NCI-H1105 treated with DMSO at 0.1 percent for 48 hours (cell line): ENCODE measurements at regions not wholly inside any gene's neighbourhood (a gene's known extent, or its start where the extent isn't known, plus 50 kb on each side); places are given as distances from the start of the nearest gene placed in this dataset.

Experiments used
- DNase-seq: peaks from one replicate; lab custom pipeline; 2025; lab: John Stamatoyannopoulos, UW

DNA sequence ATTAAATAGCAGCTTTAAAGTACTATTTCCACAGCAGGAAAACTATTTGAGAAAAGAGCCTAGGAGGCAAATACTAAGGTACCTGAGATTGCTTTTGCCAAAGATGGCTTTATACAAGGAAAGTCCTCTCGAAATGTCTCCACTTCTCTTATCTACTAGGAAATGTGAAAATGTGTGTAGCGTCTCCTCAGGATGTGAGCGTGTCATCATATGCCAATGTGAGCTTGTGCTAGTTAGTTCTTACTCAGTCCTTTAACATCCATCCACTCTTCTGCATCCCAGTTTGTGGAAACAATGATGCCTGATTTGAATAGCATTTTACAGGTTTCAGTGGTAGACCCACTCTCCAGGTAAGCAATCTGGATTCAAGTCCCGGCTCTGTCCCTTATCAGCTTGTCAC lies 421.0 kb downstream of the DYNC2H1 start:
- no peak for DNase-seq

DNA sequence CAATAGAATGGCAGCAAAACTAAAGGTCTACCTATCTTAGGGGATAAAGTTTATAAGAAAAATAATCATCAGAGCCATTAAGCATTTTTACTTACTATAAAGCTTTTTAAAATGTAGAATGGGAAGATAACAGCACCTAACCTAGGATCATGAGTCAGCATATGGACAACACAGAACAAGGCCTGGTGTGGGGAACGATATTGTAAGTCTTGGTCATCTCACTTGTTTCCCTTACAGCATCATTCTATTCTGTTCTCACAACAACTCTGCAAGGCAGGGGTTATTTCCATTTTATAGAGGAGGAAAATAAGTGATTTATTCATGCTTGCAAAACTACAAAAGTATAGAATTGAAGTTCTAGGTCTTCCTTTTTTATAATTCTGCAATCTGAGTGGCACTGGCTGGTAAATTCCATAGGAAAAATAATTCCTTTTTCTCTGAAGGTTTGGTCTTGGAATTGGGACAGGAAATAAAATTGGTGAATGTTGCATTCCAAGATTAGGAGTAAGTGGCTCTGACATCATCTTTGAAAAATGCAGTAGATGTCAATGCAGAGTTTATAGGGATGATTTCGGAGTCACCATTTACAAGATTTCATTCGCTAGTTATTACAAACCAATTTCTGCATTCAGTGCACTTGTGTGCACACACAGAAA lies 423.0 kb downstream of the DYNC2H1 start:
- DNase-seq: no peak

DNA sequence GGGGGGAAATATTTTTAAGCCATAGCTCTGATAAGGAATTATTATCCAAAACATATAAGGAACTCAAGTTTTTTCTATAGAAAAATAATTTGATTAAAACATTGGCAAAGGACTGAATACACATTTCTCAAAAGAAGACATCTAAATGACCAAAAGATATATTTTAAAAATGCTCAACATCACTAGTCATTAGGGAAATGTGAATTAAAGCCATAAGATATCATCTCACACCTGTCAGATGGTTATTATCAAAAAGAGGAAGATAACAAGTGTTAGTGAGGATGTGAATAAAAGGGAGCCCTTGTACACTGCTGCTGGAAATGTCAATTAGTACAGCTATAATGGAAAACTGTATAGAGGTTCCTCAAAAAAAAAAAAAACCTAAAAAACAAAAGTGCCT lies 425.0 kb downstream of the DYNC2H1 start:
- no peak for DNase-seq

DNA sequence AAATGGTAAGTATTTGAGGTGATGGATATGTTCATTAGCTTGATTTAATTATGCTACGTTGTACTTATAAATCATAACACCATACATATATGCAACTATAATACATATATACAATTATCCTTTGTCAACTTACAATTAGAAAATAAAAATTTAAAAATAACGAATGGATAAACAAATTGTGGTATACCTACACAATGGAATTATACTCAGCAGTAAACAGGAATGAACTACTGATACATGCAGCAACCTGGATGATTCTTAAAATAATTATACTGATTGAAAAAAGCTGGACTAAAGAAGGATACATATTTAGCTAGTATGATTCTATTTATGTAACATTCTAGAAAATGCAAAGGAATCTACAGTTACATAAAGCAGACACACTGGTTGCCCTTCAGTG lies 425.7 kb downstream of the DYNC2H1 start:
- no peak for DNase-seq

DNA sequence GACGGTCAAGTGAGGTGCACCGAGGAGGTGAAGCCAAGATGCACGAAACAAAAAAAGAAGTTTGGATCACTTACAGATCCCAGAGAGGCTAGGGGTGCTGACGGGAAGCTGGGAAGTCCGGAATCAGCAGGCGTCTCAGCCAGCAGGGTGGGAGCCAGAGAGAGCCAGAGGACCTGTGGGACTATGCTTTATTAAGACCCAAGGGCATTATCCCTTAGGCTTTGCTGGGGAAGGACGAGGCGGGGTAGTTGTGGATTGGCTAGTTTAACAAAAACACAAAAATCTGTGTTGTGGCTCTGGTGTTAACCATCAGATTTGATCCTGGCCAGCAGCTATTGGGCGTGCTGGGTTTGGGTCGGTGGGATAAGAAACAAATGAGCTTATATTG lies 427.1 kb downstream of the DYNC2H1 start:
- DNase-seq: no peak

DNA sequence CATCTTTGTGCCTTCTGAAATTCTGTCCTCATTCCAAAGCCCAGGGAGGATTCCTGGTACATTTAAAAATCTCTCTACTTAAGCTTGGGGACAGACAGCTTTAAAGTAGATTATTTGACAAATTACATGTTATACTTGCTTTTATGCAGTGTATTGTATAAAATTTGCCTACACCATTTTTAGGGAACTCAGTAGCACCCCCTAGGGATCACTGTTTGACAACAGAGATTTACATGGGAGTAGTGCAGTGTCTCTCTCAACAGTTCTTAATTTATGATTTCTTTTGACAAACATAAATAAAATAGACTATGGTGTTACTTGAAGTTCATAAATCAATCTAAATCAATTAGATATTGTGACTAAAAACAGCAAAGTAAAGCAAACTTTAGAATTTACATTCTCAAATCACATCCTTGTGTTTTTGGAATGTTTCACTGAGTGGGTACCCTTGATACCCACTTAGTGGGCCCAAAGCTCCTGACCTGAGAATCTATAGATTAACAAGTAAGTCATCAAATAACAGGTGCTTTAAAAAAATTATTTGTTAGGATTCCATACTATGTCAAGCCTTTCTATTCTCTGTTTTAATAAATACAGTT lies 428.8 kb downstream of the DYNC2H1 start:
- no peak for DNase-seq

DNA sequence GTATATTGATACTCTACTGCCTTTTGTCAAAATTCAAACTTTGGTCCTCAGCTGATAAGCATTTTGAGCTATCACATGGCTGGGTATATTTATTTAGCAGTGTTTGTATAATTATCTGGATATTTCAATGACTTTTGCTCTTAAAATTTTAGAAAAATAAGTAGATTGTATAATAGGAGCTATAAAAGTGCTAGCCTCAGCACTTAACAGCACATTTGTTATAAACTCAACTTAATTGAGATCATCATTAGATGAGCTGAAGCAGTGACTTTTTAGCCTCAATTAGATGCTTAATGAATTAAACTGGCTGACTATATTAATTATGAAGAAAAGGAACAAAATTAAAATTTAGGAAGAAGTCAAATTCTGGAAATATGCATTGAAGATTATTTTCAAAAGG lies 429.9 kb downstream of the DYNC2H1 start:
- no peak for DNase-seq

DNA sequence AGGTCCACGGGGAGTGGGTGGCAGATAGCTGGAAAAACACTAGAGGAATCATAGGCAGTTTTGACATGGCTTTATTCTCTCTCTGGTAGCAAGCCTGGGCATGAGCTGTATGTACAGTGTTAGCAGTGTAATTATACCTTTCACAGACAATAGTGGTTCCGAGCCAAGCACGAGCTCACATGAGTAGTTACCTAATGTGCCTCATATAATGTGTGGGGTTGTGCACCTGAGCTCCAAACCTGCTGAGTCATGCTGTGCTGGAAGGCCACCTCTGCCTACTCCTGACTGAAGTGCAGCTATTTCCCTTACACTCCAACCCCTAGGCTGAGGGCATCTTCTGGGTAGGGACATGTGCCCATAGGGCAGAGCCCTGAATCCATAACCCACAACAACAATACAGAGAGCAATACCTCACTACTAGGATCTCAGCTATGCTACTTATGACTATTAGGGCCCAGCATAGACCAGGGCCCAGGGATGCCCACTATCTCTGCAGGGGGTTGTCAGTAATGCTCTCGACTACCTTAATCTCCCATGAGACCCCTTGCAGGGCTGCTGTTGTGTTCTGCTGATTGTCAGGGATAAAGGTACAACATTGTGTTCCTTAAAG lies 432.1 kb downstream of the DYNC2H1 start:
- peak; percentile 50 for DNase-seq

DNA sequence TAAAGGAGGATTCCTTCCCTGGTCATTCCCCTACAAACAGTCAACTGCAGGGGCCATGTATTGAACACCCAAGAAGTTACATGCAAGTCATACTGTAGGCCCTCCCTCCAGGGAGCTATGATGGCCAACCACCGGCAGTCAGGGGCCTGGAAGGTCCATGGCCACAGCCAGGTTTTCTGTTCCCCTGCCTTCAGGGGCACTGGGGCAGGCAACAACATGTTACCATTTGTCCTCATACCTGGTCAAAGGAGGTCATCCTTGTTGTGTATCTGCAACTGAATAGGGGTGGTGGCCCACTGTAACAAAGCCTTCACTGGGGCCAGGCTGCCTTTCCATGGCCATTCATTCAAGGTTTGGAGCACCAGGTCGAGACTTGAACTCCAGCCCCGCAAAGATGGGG lies 433.6 kb downstream of the DYNC2H1 start:
- DNase-seq: no peak

DNA sequence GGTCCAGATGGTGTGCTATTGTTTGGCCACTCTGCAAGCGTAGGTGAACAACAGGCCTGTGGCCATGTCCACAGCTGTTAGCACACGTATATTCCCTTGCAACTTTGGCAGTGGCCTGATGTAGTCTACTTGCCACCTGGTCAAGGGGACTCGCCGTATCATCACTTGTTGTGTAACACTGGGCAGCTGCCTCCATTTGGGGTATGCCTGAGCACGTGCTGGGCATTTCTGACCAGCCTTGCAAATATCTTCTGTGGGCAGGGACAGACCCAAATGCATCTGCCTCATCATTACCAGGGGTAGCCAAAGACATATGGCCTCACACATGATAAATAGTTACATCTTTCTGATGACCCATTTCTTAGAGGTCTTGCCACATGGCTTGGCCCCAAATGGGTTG lies 434.2 kb downstream of the DYNC2H1 start:
- DNase-seq: no peak

DNA sequence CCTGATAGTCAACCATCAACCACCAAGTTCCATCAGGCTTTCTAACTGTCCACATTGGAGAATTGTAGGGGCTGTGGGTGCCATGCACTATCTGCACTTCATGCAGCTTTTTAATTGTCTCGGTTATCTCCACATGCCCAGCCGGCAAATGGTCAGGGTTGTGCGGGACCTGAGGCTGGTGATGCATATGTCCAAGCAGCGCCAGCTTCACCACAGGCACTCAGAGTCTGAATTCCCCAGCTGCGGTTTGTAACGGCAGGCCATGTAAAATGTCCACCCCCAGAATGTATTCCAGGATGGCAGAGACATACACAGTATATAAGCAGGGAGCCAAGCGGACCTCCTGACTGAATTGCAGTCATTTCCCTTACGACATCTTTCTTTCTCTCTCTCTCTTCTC lies 435.6 kb downstream of the DYNC2H1 start:
- DNase-seq: no peak

DNA sequence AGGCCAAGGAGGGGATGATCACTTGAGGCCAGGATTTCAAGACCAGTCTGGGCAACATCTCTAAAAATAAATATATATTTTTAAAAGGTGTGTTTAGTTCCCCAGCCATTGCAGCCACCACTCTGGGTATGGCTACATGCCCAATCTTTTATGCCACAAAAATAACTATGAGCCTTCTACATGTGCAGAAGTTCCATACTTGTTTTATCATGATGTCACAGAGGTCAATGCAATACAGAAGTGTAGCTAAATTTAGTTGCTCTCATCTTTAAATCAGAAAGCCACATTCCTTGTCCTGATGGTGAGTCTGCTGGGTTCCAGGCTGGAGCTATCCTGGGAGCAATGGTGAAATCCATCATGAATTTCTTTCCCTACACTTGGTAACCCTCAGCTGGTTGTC lies 436.3 kb downstream of the DYNC2H1 start:
- DNase-seq: no peak

DNA sequence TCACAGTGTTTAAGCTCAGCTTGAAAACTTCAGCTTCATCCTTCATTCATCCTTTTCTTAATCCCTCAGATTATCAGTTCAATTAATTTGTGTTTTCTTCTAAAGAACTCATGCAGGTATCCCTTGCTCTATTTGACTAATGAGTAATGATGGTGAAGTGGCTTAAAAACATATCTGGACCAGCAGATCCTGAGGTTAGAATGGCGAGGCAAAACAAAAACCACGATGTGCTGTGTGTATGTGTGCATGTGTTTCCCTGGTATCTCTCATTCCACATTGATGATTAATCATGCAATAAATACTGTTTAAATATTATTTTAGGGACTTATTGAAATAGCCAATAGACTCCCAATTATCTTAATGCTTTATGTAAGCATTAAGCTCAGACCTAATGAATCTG lies 437.0 kb downstream of the DYNC2H1 start:
- DNase-seq: peak; percentile 59

DNA sequence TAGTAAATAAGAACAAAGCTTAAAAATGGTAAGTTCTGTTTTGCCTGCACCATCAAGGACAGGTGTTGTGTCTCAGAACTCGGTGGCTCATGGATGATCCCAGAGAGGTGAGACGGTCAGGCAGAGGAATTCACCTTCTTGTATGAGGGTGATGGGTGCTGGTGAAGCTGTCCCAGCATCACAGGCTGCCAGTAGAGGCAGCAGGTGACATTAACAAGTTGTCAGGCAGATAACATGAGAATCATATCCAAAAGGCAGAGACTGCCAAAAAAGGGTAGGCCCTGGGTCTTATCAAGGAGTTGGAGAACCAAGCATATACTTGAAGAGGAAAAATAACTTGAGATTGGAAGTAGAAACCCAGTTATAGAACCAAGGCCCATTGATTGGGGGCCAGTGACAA lies 437.8 kb downstream of the DYNC2H1 start:
- no peak for DNase-seq

DNA sequence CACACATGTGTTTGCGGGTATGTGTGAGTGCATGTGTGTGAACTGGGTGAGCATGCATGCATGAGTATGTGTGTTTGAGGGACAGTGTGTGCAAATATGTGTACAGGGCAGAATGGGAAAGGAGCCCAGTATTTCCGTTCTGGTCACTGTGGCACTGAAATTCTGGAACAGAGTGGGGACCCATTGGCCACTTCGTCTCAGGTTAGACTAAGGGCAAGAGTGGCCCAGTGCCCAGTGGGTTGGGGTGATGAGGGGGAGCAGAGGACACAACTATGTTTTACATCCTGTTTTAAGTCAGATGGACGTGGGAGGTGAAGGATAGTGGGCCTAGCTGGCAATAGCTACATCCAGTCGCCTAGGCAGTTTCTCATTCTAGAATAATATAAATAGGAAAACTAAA lies 438.5 kb downstream of the DYNC2H1 start:
- no peak for DNase-seq

DNA sequence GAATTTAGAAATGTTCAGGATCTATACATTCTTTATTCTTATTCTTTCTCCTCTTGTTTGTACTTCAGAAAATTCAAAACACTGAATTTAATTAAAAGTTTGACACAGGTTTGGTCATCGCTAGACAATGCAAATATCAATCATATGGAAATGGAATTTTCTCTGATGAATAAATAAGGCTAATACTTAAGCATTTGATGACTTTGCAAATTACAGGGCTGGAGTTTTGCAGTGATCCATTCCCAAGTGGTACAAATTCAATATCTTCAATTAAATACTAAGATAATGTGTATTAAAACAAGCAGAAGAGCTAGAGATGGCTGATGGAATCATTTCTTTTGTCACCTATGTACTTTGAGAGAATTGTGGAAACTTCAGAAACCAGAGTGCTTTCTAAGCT lies 439.6 kb downstream of the DYNC2H1 start:
- DNase-seq: no peak

DNA sequence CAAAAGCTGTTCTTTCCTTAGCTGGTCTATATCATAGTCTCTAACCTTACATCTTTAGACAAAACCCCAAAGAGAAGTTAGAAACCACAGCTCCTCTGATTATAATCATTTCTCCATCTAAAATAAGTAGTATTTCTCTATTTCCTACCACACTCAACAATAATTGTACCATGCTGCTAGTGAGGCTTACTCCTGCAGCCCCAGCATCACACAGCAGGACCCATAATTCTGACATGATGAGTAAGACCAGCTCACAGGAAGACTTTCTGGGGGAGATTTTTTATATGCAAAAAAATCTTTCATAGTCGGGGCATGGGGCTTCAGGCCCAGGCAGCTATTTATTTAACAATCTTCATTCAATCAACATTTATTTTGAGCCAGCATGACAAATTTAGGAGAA lies 441.6 kb downstream of the DYNC2H1 start:
- DNase-seq: no peak

DNA sequence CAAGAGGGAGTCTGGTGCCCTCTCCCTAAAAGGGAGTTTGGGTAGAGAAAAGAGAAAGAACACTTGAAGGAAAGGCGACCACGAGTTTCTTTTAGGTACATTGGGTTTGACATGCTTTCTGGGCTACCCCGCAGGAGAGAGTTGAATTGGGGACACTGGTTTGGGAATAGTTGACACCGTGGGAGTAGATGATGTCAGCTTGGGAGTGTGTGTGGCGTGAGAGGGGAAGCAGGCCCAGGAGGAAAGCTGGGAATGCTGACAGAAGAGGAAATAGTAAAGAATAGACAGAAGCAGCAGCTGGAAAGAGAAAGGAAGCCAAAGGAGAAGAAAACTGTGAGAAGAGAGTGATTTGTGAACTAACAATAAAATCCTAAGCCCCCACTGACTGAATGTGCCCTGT lies 442.9 kb downstream of the DYNC2H1 start:
- DNase-seq: no peak

DNA sequence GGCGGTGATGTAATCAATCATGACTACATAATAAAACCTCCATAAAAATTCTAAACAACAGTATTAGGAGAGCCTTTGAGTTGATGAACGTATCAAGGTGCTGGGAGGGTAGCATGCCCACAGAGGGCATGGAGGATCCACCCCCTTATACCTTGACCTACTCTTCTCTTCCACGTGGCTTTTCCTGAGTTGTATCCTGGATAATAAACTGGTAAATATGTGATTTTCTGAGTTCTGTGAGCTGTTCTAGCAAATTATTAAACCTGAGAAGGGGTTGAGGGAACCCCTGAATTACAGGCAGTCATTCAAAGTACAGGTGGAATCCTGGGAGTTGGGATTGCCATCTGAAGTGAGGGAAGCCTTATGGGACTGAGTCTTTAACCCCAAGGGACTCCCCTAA lies 446.9 kb downstream of the DYNC2H1 start:
- DNase-seq: no peak

DNA sequence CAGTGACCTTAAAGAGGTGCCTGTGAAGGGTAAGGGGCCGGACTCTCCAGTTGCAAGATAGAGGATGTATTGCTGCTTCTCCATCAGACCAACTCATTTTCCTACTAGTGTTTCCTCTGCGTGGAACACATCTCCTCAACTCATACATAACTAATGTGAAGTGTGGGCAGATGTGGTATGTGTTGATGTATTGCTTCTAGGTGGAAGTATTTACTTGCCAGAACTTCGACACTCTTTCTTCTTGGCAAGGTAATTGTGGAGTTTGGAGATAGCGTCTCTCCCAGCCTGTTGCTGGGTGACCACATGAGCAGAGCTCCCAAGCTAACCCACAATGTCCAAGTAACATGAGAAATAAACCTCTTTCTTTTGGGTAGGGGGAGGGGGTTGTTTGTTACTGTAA lies 456.9 kb downstream of the DYNC2H1 start:
- DNase-seq: no peak

DNA sequence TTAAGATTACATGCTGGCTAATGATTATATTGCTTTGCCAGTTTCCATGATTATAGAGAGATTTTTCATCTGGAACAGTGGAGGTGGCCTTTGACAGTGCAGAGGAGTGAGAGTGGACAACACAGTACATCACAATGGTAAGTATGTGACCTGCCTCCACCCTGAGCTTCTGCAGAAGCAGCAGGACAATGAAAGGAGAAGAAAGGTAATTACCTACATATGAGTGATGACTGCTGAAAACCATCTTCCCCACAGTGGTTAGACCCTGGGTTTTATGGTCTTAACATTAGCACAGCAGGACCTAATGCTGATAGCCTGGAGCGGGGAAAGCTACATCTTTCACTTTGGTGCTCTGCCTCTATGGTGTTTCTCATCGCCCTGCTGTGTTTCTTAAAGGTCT lies 454.7 kb upstream of the DDI1 start:
- DNase-seq: no peak

DNA sequence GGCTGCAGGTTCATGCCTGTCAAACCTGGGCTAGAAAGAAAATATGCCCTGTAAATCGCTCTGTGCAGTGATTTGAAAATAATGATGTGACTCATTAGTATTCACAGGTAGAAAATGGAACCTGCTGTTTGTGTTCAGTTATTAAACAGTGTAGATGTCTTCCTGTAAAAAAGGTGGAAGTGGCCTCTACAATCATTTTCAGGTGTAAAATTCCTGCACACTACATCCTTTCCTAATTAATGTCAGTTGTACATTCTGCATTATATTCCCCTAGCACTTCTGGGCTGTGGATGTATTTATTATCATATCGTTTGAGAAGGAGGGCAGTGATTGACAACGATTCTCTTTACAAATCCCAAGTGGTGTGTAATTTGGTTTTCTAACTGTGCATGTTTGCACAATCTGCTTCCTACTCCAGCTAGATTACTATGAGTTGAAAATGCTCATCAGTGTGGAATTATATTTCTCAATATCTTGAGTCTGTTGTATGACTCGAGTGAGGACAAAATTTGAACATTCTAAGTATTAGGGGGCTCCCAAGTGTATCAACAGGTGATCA lies 454.0 kb upstream of the DDI1 start:
- DNase-seq: no peak

DNA sequence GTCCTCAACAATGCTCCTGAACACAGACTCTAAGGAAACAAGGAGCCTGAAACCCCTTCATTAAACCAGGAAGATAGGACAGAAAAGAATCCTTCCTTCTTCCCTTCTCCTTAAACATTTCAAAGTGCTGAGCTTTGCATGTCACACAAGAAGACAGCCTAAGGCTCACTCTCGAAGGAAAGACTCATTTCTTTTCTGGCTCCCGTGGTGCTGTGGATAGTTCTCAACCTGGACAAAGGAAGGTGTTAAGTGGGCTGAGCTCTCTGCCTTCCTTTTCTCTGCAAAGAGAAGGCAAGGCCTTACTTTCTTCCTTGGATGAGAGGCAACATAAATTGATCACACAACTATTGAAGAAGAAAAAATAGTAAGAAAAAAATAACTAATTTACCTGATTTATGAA lies 452.4 kb upstream of the DDI1 start:
- no peak for DNase-seq

DNA sequence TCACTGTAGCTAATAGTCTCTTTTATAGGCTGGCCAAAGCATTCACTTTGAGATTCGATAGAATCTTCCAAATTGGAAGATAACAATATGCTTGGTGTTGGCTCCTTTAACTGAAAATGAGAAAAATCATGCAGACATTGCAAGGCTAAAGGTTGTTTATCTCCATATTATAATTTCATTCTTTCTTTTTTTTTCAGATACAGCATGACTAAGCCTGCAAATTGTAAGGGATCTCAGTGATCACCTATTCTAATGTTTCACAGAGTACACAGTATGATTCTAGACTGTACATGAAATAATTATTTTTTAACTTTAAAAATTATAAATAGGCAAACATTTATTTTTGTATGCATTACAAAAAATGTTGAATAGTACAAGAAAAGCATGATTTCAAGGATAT lies 451.7 kb upstream of the DDI1 start:
- DNase-seq: no peak
